ENCODE measurements at regions not wholly inside any gene's neighbourhood (a gene's known extent, or its start where the extent isn't known, plus 50 kb on each side); places are given as distances from the start of the nearest gene placed in this dataset.
A peak's percentile ranks its signal among the peaks of the same experiment; 100 is the strongest.

- no peak for DNase-seq
These were observed 137.9 kb upstream of the S100G start for GRCh38 chrX:16511796-16512776.

- DNase-seq, result no peak
These were observed 133.6 kb upstream of the S100G start for GRCh38 chrX:16516232-16516876.

- no peak for DNase-seq
These were observed 132.8 kb upstream of the S100G start for GRCh38 chrX:16517039-16517605.

GRCh38 chrX:16518131-16518530 lies 131.8 kb upstream of the S100G start:
- no peak for DNase-seq

GRCh38 chrX:16524316-16524715 lies 125.6 kb upstream of the S100G start:
- DNase-seq, result peak; percentile 10

GRCh38 chrX:16526003-16526402 lies 124.0 kb upstream of the S100G start:
- DNase-seq, result no peak

- no peak for DNase-seq
These were observed 121.3 kb upstream of the S100G start for GRCh38 chrX:16528620-16529019.

Data from suppressor macrophage treated with lipopolysaccharide for 4 hours (primary cell).